ENCODE measurements at regions not wholly inside any gene's neighbourhood (a gene's known extent, or its start where the extent isn't known, plus 50 kb on each side); places are given as distances from the start of the nearest gene placed in this dataset.

- no peaks in the 10 kb centered on the region for H3K27me3 ChIP-seq (ENCODE audit: control insufficient read depth, insufficient read depth, low read length, poor library complexity, severe bottlenecking)
- no peaks in the 10 kb centered on the region for H3K36me3 Mint-ChIP-seq (ENCODE audit: low read depth)
- no peaks in the 10 kb centered on the region for H3K36me3 ChIP-seq (ENCODE audit: control insufficient read depth, insufficient read depth, low read length)
- H3K27me3 Mint-ChIP-seq (ENCODE audit: insufficient read depth) = peaks cover 16% of the 10 kb centered on the region
- H3K9me3 ChIP-seq (ENCODE audit: control insufficient read depth, low read length) = no peaks in the 10 kb centered on the region
- H3K9ac ChIP-seq (ENCODE audit: extremely low read depth, low read length, poor library complexity, severe bottlenecking) = no peak overlapping the region
- H3K27ac ChIP-seq (ENCODE audit: low read depth, low read length) = no peak overlapping the region
- DNase-seq = no peak
- H3K4me1 Mint-ChIP-seq = peaks cover 11% of the 10 kb centered on the region
- WGBS, 2 experiments (ENCODE audit: insufficient coverage in 1 of 2, insufficient read length in 1 of 2) = 91% methylated on average over 4 of the region's 4 CpGs
- no peak overlapping the region for H3K4me3 ChIP-seq (ENCODE audit: low read length)
- H3K4me1 ChIP-seq (ENCODE audit: control insufficient read depth, insufficient read depth, low read length) = no peaks in the 10 kb centered on the region
- H3K9me3 Mint-ChIP-seq = no peaks in the 10 kb centered on the region
- H3K27ac Mint-ChIP-seq = no peak overlapping the region
- no peak overlapping the region for H3K4me3 Mint-ChIP-seq
- no peak for TF ChIP-seq CTCF (conservative IDR thresholded peaks at IDR 0.05)
Observed at GRCh38 chr20:1833216-1833615, 62.0 kb upstream of the SIRPA start.

DNA sequence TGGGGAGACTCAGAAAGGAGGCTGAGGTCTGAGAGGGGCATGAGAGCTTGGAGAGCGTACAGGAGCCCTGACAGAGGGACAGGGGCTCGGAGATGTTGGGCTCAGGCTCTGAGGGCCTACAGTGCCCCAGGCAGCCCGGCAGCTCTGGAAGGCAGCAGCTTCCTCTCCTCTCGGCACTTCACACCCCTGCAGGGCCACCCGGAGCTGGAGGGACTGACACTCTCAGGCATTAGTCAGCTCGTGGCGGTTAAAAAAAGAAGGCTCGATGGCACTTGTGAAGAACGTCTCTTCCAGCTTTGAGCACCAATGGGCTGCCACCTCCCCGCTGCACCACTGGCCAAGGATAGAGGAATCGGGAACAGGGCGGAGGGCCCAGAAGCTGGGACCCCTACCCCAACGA is 62.6 kb upstream of the SIRPA start:
- no peaks in the 10 kb centered on the region for H3K9me3 Mint-ChIP-seq
- Histone ChIP-seq H3K9ac (ENCODE audit: extremely low read depth, low read length, poor library complexity, severe bottlenecking) (no peak overlapping the region), H3K9me3 (ENCODE audit: control insufficient read depth, low read length) (no peaks in the 10 kb centered on the region), H3K36me3 (ENCODE audit: control insufficient read depth, insufficient read depth, low read length) (no peaks in the 10 kb centered on the region), H3K4me1 (ENCODE audit: control insufficient read depth, insufficient read depth, low read length) (no peaks in the 10 kb centered on the region), H3K4me3 (ENCODE audit: low read length) (no peak overlapping the region), H3K27ac (ENCODE audit: low read depth, low read length) (no peak overlapping the region), H3K27me3 (ENCODE audit: control insufficient read depth, insufficient read depth, low read length, poor library complexity, severe bottlenecking) (no peaks in the 10 kb centered on the region)
- WGBS, 2 experiments (ENCODE audit: insufficient coverage in 1 of 2, insufficient read length in 1 of 2) = 50 to 52% methylated on average over 11 to 13 of the region's 13 CpGs
- H3K4me1 Mint-ChIP-seq = peaks cover 11% of the 10 kb centered on the region
- H3K36me3 Mint-ChIP-seq (ENCODE audit: low read depth) = no peaks in the 10 kb centered on the region
- no peak overlapping the region for H3K27ac Mint-ChIP-seq
- H3K27me3 Mint-ChIP-seq (ENCODE audit: insufficient read depth) = peaks cover 16% of the 10 kb centered on the region
- TF ChIP-seq CTCF (conservative IDR thresholded peaks at IDR 0.05) = no peak
- peak; percentile 88 for DNase-seq
- no peak overlapping the region for H3K4me3 Mint-ChIP-seq

GRCh38 chr20:1831606-1832005 is 63.6 kb upstream of the SIRPA start:
- no peak for TF ChIP-seq CTCF (conservative IDR thresholded peaks at IDR 0.05)
- no peaks in the 10 kb centered on the region for H3K4me1 ChIP-seq (ENCODE audit: control insufficient read depth, insufficient read depth, low read length)
- no peaks in the 10 kb centered on the region for H3K9me3 ChIP-seq (ENCODE audit: control insufficient read depth, low read length)
- H3K27ac ChIP-seq (ENCODE audit: low read depth, low read length) = no peak overlapping the region
- H3K36me3 ChIP-seq (ENCODE audit: control insufficient read depth, insufficient read depth, low read length) = no peaks in the 10 kb centered on the region
- Mint-ChIP-seq H3K4me1 (peaks cover 11% of the 10 kb centered on the region), H3K27me3 (ENCODE audit: insufficient read depth) (peaks cover 16% of the 10 kb centered on the region), H3K36me3 (ENCODE audit: low read depth) (no peaks in the 10 kb centered on the region), H3K27ac (no peak overlapping the region), H3K4me3 (no peak overlapping the region), H3K9me3 (no peaks in the 10 kb centered on the region)
- DNase-seq = no peak
- H3K4me3 ChIP-seq (ENCODE audit: low read length) = no peak overlapping the region
- H3K27me3 ChIP-seq (ENCODE audit: control insufficient read depth, insufficient read depth, low read length, poor library complexity, severe bottlenecking) = no peaks in the 10 kb centered on the region
- H3K9ac ChIP-seq (ENCODE audit: extremely low read depth, low read length, poor library complexity, severe bottlenecking) = no peak overlapping the region
- WGBS, 2 experiments (ENCODE audit: insufficient coverage in 1 of 2, insufficient read length in 1 of 2) = 92 to 93% methylated on average over 8 of the region's 8 CpGs
